ENCODE measurements at regions not wholly inside any gene's neighbourhood (a gene's known extent, or its start where the extent isn't known, plus 50 kb on each side); places are given as distances from the start of the nearest gene placed in this dataset.

DNA sequence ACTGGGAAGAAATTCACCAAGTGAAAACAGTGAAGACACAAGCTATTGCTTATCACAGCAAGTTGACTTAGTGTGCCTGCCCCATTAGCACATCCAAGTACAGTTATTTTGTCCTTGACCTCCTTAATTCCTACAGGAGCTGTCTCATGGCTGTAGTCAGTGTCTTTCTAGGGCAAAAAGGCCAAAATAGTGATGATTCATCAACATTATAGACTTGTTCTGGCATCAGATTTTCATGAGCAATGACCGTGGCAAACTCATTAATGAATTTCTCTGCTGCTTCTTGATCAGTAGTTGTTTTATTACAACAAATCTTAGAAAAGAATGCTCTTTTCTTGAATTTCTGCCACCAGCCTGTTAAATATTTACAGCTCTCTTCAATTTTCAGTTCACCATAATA is 1169.3 kb upstream of the DDX18 start:
- DNase-seq: no peak

DNA sequence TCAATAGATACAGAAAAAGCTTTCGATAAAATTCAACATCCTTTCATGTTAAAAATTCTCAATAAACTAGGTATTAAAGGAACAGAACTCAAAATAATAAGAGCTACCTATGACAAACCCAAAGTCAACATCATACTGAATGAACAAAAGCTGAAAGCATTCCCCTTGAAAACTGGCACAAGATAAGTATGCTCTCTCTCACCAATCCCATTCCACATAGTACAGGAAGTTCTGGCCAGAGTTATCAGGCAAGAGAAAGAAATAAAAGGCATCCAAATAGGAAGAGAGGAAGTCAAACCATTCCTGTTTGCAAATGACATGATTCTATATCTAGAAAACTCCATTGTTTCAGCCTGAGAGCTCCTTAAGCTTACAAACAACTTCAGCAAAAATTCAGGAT is 1145.8 kb upstream of the DDX18 start:
- DNase-seq: no peak

DNA sequence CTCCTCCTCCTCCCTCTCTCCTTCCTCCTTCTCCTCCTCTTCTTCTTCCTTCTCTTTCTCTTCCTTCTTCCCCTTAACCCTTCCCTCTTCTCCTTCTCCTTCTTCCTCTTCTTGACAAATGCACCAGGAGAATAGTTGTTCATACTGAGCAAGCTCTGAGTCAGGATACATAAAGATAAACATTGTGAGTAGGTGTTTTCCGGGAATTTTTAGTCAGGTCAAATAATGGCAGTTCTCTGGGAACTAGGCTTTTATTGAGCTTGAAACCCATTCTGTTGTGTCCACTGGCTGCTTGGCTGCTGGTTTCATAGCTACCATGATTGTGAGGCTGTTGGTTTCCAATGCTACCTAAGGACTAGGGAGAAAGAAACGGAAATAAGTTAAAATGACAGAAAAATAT is 1144.7 kb upstream of the DDX18 start:
- DNase-seq: no peak

DNA sequence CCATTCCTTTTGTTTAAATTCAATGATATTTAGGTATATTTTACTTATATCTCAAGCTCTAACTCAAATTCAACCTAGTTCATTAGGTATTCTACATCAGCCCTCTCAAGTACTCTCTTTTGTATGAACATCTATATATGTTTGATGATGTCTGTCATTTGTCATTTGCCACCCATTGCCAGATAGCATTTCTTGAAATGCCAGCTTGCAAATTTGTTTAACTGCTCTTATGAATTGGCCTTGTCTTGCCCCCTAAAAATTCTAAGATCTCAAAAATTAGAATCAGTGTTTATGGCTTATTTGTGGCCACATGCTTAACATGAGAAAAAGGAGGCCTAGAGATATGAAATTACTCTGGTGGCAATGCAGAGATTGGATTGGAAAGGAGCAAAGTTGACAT is 1140.3 kb upstream of the DDX18 start:
- no peak for DNase-seq

DNA sequence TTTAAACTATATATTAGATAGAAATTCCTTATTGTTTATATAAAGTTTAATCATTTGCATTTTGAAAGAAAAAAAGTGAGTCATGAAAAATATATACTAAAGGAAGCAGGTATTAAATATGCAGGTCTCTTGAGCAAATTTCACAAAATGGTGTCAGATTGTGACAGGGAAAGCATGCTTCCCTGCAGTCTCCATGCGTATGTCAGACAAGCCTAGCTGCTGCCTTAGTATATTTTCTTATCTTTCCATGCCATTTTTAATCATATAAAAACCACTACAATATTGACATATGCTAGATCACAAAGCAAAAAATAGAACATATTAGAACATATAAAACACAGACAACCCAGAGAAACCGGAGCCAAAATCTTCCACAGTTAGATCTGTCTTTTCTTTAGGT is 1137.7 kb upstream of the DDX18 start:
- DNase-seq: no peak

DNA sequence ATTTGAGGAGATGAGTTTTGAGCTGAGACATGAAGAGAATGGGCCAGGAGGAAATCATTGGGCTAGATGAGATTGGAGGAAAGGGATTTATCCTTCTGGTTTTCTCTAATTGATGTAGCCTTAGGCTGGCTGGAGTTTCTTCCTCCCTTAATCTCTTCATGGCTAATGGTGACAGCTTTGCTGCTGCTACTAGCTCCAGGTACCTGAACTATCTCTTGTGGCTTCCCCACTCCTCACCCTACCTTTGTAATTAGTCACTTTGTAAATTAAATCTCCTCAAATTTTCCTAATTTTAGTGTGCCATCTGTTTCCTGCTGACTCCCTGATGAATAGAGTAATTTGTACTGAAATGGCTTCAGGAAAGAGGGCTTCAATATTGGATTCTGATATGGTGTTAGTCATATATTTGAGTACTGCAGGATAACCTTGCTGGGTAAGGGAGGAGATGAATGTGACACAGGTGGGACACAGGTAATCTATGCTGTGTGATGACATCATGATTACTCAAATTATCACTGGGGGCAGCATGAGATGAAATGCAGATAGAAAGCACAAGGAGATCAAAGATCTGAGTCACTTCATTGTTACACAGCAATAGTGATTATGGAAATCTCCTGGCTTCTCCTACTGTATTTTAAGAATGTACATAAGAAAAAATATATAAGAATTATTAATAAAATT is 1134.1 kb upstream of the DDX18 start:
- DNase-seq: no peak

DNA sequence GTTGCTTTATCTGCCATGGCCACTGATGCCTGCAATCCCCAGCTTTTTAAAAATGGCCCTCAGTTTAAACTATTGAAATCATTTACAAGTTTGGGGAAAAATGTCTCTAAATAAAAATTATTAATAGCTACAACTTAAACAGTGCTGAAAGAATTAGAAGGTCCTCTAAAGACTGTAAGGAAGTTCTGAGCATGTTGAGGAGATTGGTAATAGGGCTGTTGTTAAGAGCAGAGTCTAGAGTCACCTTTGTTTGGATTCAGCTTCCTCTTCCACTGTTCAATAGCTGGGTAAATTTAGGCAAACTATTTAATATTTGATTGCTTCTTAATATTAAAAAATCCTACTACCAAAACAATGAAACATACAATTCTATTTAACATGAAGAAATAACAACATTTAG is 1127.1 kb upstream of the DDX18 start:
- DNase-seq: no peak

DNA sequence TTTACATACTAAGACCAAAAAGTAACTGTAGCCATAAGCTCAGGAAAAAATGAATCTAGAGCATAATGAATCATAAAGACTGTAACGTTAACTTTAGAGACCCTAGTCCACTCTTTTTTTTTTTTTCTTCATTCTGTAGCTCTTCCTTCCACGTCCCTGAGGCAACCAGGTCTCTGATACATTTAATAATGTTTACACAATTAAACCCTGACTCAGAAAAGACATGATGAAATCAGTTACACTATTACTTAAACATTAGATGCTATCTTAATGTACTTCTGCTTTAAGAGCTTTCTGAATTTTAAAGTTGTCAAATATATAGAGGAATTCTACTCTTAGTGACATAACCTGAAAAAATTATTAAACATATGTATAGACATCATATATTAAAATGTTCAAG is 1121.5 kb upstream of the DDX18 start:
- DNase-seq: no peak

DNA sequence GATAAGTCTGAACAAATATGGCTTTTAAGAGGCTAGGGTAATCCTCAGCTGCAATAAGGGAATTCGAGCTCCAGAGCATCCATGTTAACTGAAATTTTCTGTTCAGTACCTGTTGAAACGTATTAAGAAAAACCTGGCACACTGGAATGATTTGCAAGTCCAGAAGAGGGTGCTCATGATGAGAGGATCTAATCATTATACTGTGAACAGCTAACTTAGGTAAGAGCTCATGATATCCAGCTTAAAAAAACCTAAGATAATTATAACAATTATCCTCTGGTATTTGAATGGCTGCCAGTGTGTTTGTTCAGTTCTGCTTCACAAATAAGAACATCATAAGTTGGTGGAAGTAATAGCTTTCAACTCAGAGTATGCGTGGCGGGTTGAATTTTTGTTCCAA is 1118.3 kb upstream of the DDX18 start:
- no peak for DNase-seq

DNA sequence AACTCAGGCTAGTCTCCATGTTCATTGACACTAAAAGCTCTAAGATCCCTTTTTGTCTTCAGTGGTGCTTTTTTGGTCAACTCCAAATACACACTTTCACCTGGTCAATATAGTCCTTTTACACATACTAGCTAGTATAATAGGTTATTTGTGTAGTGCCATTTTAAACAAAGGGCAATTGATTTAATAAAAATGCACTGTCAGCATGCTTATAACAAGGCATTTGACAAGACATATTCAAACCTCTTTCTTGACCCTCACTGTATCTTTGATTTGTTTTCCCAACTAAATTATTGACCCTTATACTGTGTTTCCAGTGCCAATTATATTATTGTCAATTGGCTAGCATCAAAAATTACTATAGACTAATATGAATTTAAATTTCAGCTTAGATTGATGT is 1117.6 kb upstream of the DDX18 start:
- no peak for DNase-seq

DNA sequence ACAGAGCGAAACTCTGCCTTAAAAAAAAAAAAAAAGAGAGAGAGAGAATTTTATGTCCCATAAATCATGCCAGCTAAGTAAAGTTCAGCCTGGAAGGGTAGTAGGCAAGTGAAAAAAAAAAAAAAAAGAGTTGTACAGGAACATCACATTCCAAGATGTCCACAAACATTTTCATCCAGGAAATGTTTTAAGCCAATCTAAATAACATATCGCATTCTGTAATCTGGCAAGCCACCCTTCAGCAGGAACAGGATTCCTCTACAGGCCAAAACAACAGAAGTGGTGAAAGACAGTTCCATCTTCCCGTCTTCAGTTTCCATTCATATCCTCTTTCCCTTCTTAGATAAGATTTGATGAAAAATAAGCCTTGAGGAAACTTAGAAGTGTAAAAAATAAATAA is 1108.1 kb upstream of the DDX18 start:
- no peak for DNase-seq

DNA sequence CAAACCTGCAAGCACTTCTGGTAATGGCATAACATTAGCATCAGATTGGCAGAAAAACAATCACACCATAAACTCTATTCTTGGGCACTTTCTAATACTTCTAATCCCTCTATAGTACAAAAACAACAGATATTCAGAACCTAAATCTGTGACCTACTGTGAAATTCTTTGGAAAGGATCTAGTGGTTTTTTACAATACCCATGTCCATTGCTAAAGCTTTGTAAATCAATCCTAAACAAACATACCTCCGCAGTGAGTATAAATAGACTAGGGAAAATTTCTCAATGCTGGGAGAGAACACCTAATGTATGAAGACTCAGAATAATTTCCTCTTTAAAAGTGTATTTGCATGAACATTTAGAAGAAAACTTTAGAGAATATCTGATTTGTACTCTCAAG is 1098.5 kb upstream of the DDX18 start:
- DNase-seq: no peak

DNA sequence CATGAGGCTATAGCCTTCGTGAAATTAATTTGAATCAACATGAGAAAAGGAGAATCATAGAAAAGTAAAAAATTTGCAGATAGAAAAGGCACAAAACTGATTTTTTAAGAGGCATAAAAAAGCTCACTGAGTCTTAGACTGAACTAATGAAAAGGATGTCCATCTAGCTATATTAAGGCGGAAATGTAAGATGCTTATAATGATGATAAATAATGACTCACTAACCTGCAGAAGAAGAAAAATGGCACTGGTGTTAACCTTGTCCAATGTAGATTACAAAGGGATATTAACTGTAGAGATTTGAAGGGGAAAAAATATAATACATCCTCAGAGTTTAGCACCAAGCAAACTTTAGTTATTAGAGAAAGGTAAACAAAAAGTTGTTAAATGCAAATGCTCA is 1098.0 kb upstream of the DDX18 start:
- DNase-seq: no peak

DNA sequence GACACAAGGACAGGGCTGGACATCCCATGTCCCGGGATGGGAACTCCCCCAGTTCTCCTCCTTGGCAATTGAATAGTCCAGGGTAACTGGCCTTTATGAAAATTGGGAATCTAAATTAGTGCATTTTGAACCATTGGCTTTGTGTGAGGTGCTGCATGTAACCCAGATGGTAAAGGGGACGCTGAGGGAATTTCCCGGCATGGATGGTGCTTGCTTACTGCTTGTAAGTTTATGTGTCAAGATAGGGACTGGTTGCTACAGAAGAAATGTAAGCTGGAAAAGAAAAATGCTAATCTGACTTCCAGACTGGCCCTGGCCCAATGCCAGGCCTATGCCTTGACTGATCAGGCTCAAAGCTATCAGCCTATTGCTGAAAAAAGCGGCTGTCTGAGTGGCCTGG is 1096.7 kb upstream of the DDX18 start:
- no peak for DNase-seq

DNA sequence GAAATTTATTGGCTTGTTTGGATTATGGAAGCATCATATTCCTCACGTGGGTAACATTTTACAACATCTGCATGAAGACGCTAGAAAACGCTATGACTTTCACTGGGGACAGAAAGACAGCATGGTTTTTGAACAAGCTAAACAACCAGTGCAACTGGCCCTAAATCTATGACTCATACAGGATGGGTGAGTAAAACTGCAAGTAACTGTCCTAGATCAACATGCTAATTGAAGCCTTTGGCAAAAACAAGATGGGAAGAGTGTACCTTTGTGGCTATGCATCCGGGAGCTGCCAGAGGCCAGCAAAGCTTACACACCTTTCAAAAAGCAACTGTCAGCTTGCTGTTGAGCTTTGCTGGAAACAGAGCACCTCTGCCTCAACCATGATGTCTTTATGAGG is 1096.0 kb upstream of the DDX18 start:
- DNase-seq: no peak

DNA sequence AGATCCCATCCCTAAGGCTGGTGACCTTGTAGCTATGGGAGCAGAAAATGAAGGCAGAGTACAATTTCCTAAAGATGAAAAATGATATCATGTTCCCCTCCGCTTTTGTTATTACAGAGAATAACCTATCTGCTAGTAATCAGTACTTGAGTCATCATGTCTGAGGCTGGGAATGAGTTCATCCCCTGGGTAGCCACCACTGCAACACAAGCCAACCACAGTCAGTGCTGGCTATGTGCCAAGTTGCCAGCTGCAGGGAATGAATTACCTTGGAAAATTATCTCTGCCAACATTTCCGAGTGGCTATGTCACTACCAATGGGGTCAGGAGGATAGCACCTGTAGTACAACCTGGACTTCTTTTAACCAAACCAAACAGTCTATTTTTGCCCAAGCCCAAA is 1094.7 kb upstream of the DDX18 start:
- DNase-seq: peak; percentile 2

DNA sequence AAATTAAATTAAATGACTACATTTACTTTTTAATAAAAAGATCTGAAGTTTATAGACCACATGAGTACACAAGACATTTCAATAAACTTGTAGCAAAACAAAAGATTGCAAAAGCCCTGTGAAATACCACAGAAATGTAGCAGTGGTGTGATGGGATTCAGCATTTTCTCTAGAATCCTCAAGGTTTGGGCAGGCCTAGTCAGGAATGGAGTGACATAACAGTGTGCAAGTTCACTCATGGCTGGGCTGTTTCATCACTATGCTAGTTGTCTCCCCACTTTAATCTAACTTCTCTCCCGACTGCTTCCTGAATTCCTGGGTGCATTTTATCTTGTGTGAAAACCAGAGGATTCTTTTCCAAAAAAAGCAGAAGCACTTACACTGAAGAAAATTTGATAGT is 1089.9 kb upstream of the DDX18 start:
- no peak for DNase-seq

DNA sequence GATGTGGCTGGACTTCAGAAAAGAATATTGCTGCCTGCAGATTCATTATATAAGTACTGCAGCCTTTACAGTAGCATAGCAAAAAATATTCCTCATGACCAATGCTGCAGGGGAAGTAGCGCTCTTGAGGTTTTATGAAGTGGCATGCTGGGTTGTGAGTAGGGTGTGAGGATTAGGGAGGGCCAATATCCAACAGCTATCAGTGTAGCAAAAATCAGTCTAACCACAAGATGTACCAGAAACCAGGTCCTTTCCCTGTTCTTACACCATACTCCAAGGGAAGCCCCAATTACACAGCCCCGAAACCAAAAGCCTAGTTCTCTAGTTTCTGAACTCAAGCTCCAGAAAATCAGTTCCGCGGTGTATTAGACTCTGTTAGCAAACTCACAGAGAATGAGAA is 1082.2 kb upstream of the DDX18 start:
- no peak for DNase-seq

DNA sequence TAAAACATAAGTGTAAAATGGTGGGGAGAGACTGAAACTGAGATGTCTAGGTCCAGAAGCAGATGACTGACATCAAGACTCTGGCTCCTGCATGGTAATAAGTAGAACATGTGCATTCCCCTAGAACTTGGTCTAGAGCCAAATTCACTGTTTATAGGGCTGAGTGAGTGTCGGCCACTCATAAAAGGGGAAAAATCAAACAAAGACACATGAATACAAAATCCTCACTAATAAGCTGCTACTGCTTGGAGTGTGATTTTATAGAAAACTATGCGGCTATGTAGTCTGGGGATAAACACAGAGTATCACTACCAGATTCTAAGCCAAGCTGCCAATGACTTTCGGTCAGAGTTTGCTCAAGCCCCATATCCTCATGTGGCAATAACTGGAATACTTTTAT is 1080.8 kb upstream of the DDX18 start:
- no peak for DNase-seq

DNA sequence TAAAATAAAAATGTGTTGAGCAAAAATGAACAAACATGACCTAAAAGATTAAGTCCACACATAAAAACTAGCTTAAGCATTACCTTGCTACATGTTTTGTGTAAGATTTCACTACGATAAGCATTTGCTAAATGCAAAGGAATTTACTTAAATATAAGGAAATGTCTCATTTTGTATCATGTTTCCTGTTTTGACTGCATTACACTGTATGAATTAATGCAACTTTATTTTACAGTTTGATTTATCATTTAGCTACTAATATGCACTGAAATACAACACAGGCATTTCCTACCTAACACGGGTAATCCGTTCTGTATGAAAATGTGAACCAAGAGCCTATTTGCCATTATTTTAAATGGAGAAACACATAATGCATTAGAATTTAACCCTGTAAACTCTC is 1076.5 kb upstream of the DDX18 start:
- DNase-seq: no peak

DNA sequence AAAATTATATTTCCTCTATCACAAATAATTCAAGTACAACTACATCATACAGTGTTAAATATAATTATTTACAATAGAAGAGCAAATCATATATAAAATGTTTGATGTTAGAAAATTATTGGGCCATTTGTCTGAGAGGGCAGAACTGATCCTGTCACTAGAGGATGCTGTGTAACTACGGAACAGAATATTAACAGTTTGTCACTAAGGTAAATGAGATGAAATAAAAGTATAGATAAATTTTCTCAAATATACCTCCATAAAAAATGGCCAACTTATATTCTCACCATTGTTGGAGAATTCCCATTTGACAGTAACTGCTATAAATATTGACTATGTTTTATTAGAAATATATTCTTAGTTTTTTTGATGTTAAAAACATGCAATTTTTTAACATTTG is 1067.4 kb upstream of the DDX18 start:
- DNase-seq: peak; percentile 36

DNA sequence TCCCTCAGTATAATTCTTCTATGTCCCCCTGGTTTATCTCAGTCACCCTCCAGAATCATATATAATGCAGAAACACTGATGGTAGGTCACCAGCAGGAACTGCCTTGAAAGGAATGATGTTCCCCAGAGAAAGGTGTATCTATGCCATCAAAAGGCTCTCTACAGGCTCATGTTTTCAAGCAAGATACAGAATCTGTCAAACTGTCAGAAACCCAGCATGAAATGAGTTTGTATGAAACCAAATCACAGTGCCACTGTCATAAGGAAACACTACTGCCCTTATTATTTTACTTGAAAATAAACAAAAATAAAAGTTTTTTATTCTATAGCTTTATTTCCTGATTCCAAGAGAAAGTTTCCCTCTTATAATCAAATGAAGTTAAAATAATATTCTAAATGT is 1064.5 kb upstream of the DDX18 start:
- DNase-seq: no peak

DNA sequence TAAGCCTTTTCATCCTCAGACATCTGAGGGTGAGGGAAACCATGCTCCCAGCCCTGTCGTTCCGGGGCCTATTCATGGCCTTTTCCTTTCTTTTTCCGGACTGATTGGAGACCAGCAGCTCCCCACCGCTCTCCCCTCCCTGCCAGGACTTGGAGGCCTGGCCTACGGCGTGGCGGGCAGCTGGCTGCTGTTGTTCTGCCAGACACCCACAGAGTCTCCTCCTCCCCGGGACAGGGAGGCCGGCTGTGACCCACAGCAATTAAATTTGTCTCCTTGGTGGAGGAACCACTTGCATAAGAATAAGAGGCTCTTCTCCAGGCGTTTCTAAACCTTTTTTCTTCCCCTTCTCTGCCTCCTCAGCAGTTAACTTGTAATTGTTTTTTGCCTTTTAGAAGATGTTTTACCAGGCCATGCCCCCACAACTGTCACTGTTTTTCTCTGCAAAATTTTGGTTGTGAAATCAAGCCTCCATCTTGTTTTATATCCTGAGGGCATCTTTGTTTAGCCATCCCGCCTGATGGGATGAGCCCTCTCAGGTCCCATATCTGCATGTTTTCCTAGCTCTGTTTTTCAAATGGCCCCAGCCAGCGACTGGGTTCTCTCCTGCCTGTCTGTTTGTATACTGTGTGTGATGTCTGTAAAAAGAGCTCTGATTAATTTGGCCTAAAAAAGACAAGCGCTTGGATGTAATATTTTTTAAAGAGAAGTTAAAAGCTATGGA is 1060.0 kb upstream of the DDX18 start:
- no peak for DNase-seq

DNA sequence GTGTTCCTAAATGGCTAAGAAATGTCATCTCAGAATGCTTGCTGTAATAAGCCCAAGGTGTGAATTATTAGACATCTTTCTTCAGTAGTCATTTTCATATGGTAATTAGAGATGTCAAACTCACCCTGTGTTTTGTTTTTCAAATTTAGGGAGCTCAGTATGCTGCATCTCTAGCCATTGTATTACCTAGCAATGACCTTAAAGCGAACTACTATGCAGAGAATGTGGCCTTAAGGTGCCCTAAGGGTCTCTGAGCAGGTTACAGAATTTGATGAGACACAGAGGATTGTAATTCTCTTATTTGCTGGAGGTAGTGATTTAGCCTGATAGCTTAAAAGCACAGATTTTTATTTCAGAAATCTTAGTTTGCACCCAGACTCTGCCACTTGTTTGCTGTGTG is 1052.6 kb upstream of the DDX18 start:
- no peak for DNase-seq

DNA sequence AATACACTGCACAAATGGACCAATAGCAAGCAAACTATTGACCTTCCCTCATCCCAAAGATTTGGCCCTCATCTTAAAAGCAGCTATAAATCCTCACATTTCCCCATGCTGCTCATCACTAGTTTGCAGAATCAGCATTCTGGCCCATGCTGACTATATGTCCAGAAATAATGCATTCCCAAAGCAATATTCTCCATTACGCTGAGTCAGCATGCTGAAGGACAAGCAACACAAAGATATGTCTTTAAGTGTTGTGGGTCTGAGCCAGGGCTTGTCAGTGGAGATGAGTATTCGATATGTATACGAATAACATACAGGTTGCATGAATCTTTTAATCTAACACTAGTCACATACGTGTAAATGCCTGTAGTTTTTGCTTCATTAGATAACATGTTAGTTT is 1045.0 kb upstream of the DDX18 start:
- peak; percentile 32 for DNase-seq
